Hepatocyte (in vitro differentiated cells): ENCODE measurements at regions not wholly inside any gene's neighbourhood (a gene's known extent, or its start where the extent isn't known, plus 50 kb on each side); places are given as distances from the start of the nearest gene placed in this dataset.

ENCODE experiments used
- DNase-seq: peaks from one replicate; pipeline ENCODE4 v3.0.0-alpha.2; 2016; ENCODE audit warnings: low spot score
- H2AFZ ChIP-seq: fragments of 200-600 bp; sonication (generic); 2 replicates; pipeline ENCODE4 v1.6.0; 2016; ENCODE audit warnings: antibody characterized with exemption, mild to moderate bottlenecking
- H3K27ac ChIP-seq: fragments of 200-600 bp; sonication (generic); 2 replicates; pipeline ENCODE4 v1.5.1; 2016; ENCODE audit warnings: mild to moderate bottlenecking
- H3K27me3 ChIP-seq: fragments of 200-600 bp; sonication (generic); 2 replicates; pipeline ENCODE4 v1.6.1; 2016
- H3K36me3 ChIP-seq: fragments of 200-600 bp; sonication (generic); replicated peaks from 2 replicates; pipeline ENCODE4 v1.5.1; 2016; ENCODE audit warnings: low read depth; ENCODE audit not compliant: insufficient read depth
- H3K4me1 ChIP-seq: fragments of 200-600 bp; sonication (generic); 2 replicates; pipeline ENCODE4 v1.5.1; 2016; ENCODE audit warnings: mild to moderate bottlenecking, moderate library complexity; ENCODE audit not compliant: insufficient read depth
- H3K4me2 ChIP-seq: fragments of 200-600 bp; sonication (generic); 2 replicates; pipeline ENCODE4 v1.6.0; 2016
- H3K4me3 ChIP-seq: fragments of 200-600 bp; sonication (generic); 2 replicates; pipeline ENCODE4 v1.5.1; 2016; ENCODE audit warnings: mild to moderate bottlenecking
- H3K79me2 ChIP-seq: fragments of 200-600 bp; sonication (generic); 2 replicates; pipeline ENCODE4 v1.6.0; 2017; ENCODE audit warnings: mild to moderate bottlenecking
- H3K9me2 ChIP-seq: fragments of 200-600 bp; sonication (generic); replicated peaks from 2 replicates; pipeline ENCODE4 v1.6.0; 2017; ENCODE audit warnings: mild to moderate bottlenecking; ENCODE audit not compliant: insufficient read depth
- H3K9me3 ChIP-seq: fragments of 200-600 bp; sonication (generic); 2 replicates; pipeline ENCODE4 v1.5.1; 2016; ENCODE audit warnings: low read depth, mild to moderate bottlenecking
- H4K20me1 ChIP-seq: fragments of 200-600 bp; sonication (generic); 2 replicates; pipeline ENCODE4 v1.6.0; 2016; ENCODE audit warnings: mild to moderate bottlenecking; ENCODE audit not compliant: insufficient read depth, poor library complexity, severe bottlenecking
- EZH2 ChIP-seq: fragments of 200-600 bp; sonication (generic); IDR thresholded peaks from 2 replicates; pipeline ENCODE4 v1.6.1; 2016; ENCODE audit warnings: antibody characterized with exemption, mild to moderate bottlenecking, borderline replicate concordance
- EZH2phosphoT487 ChIP-seq: fragments of 200-600 bp; sonication (generic); IDR thresholded peaks from one replicate; pipeline ENCODE4 v1.6.1; 2018; ENCODE audit warnings: antibody characterized with exemption, mild to moderate bottlenecking, low read depth, moderate library complexity; ENCODE audit not compliant: unreplicated experiment, severe bottlenecking
- WGBS: methylation state at CpG from one replicate; pipeline ENCODE4 v1.1.6; 2016; ENCODE audit warnings: low lambda C conversion rate; ENCODE audit errors: missing lambda C conversion rate; 5-methylcytosine and 5-hydroxymethylcytosine counted together
- TF ChIP-seq, protein P1 (sequence below): fragments of 200-600 bp; sonication (generic); IDR thresholded peaks from 2 replicates; pipeline ENCODE4 v1.5.1; 2016; ENCODE audit warnings: antibody characterized with exemption, mild to moderate bottlenecking; ENCODE audit not compliant: poor library complexity

GRCh38 chr10:125398270-125398669, 237.9 kb upstream of the CTBP2 start:
- TF ChIP-seq, protein P1, sequence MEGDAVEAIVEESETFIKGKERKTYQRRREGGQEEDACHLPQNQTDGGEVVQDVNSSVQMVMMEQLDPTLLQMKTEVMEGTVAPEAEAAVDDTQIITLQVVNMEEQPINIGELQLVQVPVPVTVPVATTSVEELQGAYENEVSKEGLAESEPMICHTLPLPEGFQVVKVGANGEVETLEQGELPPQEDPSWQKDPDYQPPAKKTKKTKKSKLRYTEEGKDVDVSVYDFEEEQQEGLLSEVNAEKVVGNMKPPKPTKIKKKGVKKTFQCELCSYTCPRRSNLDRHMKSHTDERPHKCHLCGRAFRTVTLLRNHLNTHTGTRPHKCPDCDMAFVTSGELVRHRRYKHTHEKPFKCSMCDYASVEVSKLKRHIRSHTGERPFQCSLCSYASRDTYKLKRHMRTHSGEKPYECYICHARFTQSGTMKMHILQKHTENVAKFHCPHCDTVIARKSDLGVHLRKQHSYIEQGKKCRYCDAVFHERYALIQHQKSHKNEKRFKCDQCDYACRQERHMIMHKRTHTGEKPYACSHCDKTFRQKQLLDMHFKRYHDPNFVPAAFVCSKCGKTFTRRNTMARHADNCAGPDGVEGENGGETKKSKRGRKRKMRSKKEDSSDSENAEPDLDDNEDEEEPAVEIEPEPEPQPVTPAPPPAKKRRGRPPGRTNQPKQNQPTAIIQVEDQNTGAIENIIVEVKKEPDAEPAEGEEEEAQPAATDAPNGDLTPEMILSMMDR: no peak
- TF ChIP-seq EZH2: no peak
- TF ChIP-seq EZH2phosphoT487: no peak

GRCh38 chr10:125397608-125398007, 237.2 kb upstream of the CTBP2 start:
- H3K4me3 ChIP-seq: no peak overlapping the region
- no peaks in the 10 kb centered on the region for H3K27me3 ChIP-seq
- H4K20me1 ChIP-seq: no peaks in the 10 kb centered on the region
- H3K9me3 ChIP-seq: no peaks in the 10 kb centered on the region
- H3K4me2 ChIP-seq: no peak overlapping the region
- H3K4me1 ChIP-seq: peaks cover 4% of the 10 kb centered on the region
- no peaks in the 10 kb centered on the region for H3K79me2 ChIP-seq
- WGBS: 90% methylated on average over 4 of the region's 4 CpGs
- DNase-seq: no peak
- H3K9me2 ChIP-seq: no peaks in the 10 kb centered on the region
- no peak overlapping the region for H2AFZ ChIP-seq
- TF ChIP-seq EZH2phosphoT487 (no peak), EZH2 (no peak)
- TF ChIP-seq, protein P1: no peak
- no peaks in the 10 kb centered on the region for H3K36me3 ChIP-seq
- no peak overlapping the region for H3K27ac ChIP-seq

More at GRCh38 chr10:125398270-125398669, 237.9 kb upstream of the CTBP2 start:
- Histone ChIP-seq H3K4me1 (peaks cover 4% of the 10 kb centered on the region), H3K27ac (no peak overlapping the region), H3K9me2 (no peaks in the 10 kb centered on the region), H3K4me3 (no peak overlapping the region), H3K9me3 (no peaks in the 10 kb centered on the region), H3K4me2 (no peak overlapping the region), H3K36me3 (no peaks in the 10 kb centered on the region), H4K20me1 (no peaks in the 10 kb centered on the region), H2AFZ (no peak overlapping the region), H3K27me3 (no peaks in the 10 kb centered on the region), H3K79me2 (no peaks in the 10 kb centered on the region)
- DNase-seq: no peak
- WGBS: 84% methylated on average over 3 of the region's 3 CpGs

DNA sequence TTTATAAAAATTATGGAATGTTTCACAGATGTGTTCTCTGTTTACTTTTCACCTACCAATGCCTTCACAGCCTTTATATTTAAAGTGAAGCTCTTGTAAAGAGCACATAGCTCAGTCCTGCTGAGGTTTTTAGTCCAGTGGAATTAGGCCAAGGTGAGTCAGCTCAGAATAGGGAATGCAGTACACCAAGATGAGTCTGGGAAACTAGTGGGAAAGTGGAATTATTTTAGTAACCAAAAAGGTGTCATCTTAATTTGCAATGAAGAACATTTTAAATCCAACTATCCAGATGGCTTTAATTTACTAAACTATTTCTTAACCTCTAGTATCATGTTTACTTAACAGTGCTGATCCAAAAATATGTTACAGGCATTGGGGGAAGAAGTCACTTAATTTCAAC, 236.3 kb upstream of the CTBP2 start:
- Histone ChIP-seq H3K36me3 (no peaks in the 10 kb centered on the region), H2AFZ (no peak overlapping the region), H3K9me2 (no peaks in the 10 kb centered on the region), H3K27ac (no peak overlapping the region), H3K79me2 (no peaks in the 10 kb centered on the region), H3K4me2 (no peak overlapping the region), H3K9me3 (no peaks in the 10 kb centered on the region), H3K4me3 (no peak overlapping the region), H3K4me1 (peaks cover 4% of the 10 kb centered on the region), H4K20me1 (no peaks in the 10 kb centered on the region), H3K27me3 (no peaks in the 10 kb centered on the region)
- no peak for TF ChIP-seq EZH2
- no peak for TF ChIP-seq EZH2phosphoT487
- TF ChIP-seq, protein P1: no peak
- no peak for DNase-seq

DNA sequence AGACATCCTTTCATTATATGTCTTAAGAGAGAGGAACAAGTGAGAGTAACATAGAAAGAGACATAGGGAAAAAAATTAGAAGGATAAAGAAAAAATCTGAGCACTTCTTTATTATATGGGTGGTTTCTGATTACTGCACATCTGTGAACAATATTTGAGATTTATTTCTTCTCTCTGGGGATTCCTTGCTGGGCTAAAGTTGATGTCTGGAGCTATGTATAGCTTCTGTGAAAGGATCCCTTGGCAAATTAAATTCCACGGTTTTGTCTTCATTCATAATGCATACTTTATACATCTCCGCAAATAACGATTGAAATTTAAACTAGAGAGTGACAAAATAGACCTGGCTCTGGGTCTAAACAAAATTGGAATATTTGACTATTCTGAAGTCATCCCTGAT, 232.2 kb upstream of the CTBP2 start:
- no peak for DNase-seq
- no peak overlapping the region for H3K4me2 ChIP-seq
- H3K27me3 ChIP-seq: no peaks in the 10 kb centered on the region
- no peaks in the 10 kb centered on the region for H3K36me3 ChIP-seq
- peaks cover 4% of the 10 kb centered on the region for H3K4me1 ChIP-seq
- H3K9me3 ChIP-seq: peaks cover 8% of the 10 kb centered on the region
- H3K27ac ChIP-seq: no peak overlapping the region
- TF ChIP-seq EZH2: no peak
- TF ChIP-seq EZH2phosphoT487: no peak
- TF ChIP-seq, protein P1: no peak
- no peaks in the 10 kb centered on the region for H3K9me2 ChIP-seq
- no peak overlapping the region for H2AFZ ChIP-seq
- WGBS: 85% methylated on average over 3 of the region's 3 CpGs
- H4K20me1 ChIP-seq: no peaks in the 10 kb centered on the region
- no peaks in the 10 kb centered on the region for H3K79me2 ChIP-seq
- H3K4me3 ChIP-seq: no peak overlapping the region
